Ishikawa (cell line): ENCODE measurements at regions not wholly inside any gene's neighbourhood (a gene's known extent, or its start where the extent isn't known, plus 50 kb on each side); places are given as distances from the start of the nearest gene placed in this dataset.

ENCODE experiments used
- CEBPB ChIP-seq: IDR thresholded peaks from 2 replicates; pipeline ENCODE4 v1.6.1; 2012
- CREB1 ChIP-seq: IDR thresholded peaks from 2 replicates; pipeline ENCODE4 v1.6.1; 2012; ENCODE audit warnings: low read depth
- EGR1 ChIP-seq: IDR thresholded peaks from 2 replicates; pipeline ENCODE4 v1.6.1; 2012
- EP300 ChIP-seq: IDR thresholded peaks from 2 replicates; pipeline ENCODE4 v1.6.1; 2012; ENCODE audit warnings: borderline replicate concordance
- FOXM1 ChIP-seq: IDR thresholded peaks from 2 replicates; pipeline ENCODE4 v1.6.1; 2012; ENCODE audit warnings: low read depth, borderline replicate concordance
- NFIC ChIP-seq: IDR thresholded peaks from 2 replicates; pipeline ENCODE4 v1.6.1; 2012
- RAD21 ChIP-seq: IDR thresholded peaks from 2 replicates; pipeline ENCODE4 v1.6.1; 2012; ENCODE audit warnings: low read depth
- TAF1 ChIP-seq: IDR thresholded peaks from 2 replicates; pipeline ENCODE4 v1.6.1; 2012; ENCODE audit warnings: low read depth, mild to moderate bottlenecking
- TCF12 ChIP-seq: IDR thresholded peaks from 2 replicates; pipeline ENCODE4 v1.6.1; 2012; ENCODE audit warnings: low read depth
- TEAD4 ChIP-seq: IDR thresholded peaks from 2 replicates; pipeline ENCODE4 v1.6.1; 2012
- YY1 ChIP-seq: IDR thresholded peaks from 2 replicates; pipeline ENCODE4 v1.6.1; 2012; ENCODE audit warnings: low read depth
- ZBTB7A ChIP-seq: IDR thresholded peaks from 2 replicates; pipeline ENCODE4 v1.6.1; 2012; ENCODE audit warnings: low read depth
- TF ChIP-seq, protein P1 (sequence below): IDR thresholded peaks from 2 replicates; pipeline ENCODE4 v1.6.1; 2012; ENCODE audit warnings: low read depth, mild to moderate bottlenecking
- TF ChIP-seq, protein P2 (sequence below): IDR thresholded peaks from 2 replicates; pipeline ENCODE4 v1.6.1; 2012
- TF ChIP-seq, protein P3 (sequence below): IDR thresholded peaks from 2 replicates; pipeline ENCODE4 v1.6.1; 2012

DNA sequence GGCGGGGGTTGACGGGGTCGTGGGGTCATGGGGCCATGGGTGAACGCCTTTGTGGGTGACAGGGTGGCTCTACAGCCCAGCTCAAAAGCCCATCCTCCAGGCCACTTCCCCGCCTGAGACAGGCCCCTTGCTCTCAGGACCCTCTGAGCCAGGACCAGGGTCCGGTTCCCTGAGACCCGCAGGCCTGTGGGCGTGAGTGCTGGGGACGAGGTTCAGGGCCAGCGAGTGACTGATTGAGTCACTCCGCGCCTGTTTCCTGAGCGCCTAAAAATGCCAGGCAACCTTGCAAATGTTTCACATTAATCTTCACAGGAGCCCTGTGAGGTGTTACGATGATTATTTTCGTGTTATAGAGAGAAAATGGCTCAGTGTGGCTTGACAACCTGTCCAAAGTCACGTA lies 97.8 kb downstream of the ZNF674 start:
- TF ChIP-seq CREB1 (no peak), RAD21 (no peak), NFIC (no peak), TEAD4 (no peak), FOXM1 (no peak)

DNA sequence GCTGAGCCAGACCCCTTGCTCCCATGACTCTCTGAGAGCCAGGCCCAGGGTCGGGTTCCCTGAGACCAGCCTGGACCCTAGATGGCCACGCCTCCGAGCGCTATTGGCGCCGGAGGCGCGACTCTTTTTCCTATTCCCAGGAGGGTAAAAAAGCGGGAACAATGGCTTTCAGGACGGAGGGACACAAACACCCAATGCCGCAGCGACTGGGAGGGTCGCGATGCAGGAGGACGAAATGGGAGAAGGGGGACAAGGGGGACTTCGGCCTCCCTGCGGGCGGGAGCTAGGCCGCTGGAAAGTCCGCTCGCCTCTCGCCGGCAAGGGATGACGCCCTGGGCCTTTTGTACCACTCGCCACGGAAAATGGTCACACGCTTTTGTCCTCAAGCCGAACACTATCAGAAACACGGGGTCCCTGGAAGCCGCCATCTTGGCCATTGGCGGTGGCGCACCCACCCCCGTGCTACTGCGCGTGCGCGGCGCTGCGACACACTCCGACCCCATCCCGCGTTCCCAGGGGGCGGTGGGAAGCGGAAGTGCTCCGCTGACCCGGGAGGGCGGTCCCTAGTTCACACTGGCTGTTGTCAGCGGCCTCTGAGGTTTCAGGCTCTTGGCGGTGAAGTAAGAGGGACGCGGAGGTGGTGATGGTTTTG lies 98.4 kb downstream of the ZNF674 start:
- TF ChIP-seq, protein P1, sequence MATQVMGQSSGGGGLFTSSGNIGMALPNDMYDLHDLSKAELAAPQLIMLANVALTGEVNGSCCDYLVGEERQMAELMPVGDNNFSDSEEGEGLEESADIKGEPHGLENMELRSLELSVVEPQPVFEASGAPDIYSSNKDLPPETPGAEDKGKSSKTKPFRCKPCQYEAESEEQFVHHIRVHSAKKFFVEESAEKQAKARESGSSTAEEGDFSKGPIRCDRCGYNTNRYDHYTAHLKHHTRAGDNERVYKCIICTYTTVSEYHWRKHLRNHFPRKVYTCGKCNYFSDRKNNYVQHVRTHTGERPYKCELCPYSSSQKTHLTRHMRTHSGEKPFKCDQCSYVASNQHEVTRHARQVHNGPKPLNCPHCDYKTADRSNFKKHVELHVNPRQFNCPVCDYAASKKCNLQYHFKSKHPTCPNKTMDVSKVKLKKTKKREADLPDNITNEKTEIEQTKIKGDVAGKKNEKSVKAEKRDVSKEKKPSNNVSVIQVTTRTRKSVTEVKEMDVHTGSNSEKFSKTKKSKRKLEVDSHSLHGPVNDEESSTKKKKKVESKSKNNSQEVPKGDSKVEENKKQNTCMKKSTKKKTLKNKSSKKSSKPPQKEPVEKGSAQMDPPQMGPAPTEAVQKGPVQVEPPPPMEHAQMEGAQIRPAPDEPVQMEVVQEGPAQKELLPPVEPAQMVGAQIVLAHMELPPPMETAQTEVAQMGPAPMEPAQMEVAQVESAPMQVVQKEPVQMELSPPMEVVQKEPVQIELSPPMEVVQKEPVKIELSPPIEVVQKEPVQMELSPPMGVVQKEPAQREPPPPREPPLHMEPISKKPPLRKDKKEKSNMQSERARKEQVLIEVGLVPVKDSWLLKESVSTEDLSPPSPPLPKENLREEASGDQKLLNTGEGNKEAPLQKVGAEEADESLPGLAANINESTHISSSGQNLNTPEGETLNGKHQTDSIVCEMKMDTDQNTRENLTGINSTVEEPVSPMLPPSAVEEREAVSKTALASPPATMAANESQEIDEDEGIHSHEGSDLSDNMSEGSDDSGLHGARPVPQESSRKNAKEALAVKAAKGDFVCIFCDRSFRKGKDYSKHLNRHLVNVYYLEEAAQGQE: no peak
- TF ChIP-seq YY1: peak; percentile 93
- no peak for TF ChIP-seq CEBPB
- no peak for TF ChIP-seq FOXM1
- no peak for TF ChIP-seq NFIC
- TF ChIP-seq, protein P2, sequence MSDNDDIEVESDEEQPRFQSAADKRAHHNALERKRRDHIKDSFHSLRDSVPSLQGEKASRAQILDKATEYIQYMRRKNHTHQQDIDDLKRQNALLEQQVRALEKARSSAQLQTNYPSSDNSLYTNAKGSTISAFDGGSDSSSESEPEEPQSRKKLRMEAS: peak; percentile 57
- no peak for TF ChIP-seq CREB1
- no peak for TF ChIP-seq EP300
- no peak for TF ChIP-seq EGR1
- TF ChIP-seq ZBTB7A: no peak
- TF ChIP-seq TCF12: no peak
- no peak for TF ChIP-seq RAD21
- peak; percentile 94 for TF ChIP-seq TAF1

DNA sequence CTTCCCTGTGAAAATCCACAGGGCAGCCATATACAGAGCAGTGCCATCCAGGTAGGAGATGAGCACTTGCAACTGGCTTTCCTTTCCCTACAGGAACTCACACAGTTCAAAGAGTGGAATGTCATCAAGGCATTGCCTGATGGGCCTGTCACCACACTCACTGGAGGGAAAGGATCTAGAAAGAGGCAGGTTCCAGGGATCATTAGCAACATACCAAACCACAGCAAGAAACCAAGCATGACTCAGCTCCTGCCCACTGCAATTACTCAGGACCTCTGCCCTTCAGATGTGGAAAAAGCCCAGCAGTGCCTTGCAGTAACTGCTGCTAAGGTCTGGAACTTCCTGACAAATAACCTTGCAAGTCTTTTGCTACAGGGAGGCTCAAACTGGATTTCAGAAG lies 101.2 kb downstream of the ZNF674 start:
- TF ChIP-seq NFIC (no peak), TAF1 (no peak), CREB1 (no peak)

DNA sequence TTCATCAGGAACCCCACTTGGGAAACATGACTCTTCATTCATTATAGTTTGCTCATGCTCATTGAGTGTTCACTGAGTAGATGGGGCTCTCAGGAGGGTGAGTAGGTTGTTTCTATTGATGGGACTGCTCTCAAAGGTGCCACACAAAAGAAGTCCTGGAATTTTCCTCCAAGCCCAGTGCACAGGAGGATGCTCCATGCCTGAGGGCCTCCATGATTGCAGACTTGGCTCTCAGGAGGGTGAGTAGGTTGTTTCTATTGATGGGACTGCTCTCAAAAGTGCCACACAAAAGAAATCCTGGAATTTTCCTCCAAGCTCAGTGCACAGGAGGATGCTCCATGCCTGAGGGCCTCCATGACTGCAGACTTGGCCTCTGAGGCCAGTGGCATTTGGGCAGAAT lies 108.5 kb downstream of the ZNF674 start:
- TF ChIP-seq EGR1 (no peak), CREB1 (no peak), TCF12 (no peak), FOXM1 (no peak), CEBPB (no peak), RAD21 (no peak), YY1 (no peak), EP300 (no peak), TEAD4 (no peak), ZBTB7A (no peak), NFIC (no peak)
- TF ChIP-seq, protein P3, sequence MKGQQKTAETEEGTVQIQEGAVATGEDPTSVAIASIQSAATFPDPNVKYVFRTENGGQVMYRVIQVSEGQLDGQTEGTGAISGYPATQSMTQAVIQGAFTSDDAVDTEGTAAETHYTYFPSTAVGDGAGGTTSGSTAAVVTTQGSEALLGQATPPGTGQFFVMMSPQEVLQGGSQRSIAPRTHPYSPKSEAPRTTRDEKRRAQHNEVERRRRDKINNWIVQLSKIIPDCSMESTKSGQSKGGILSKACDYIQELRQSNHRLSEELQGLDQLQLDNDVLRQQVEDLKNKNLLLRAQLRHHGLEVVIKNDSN: no peak
- TF ChIP-seq, protein P2: no peak
- TF ChIP-seq, protein P1: no peak

DNA sequence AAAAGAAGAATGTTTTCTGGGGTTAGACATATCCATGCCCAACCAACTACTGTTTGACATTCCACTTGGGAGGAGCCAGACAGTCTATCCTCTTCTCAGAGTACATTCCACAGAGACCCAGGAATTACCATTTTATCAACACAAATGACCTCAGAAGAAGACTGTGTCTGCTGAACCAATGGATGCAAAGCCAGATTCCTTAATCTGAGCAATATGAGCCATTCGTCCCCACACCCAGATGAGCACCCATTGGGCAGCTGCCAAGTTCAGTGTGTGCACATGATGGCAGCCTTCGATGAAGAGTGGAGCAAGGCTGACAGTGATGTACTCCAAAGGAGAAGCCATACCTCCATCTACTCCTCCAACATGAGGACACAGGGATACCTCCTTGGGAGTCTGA lies 111.3 kb downstream of the ZNF674 start:
- TF ChIP-seq CEBPB (no peak), TAF1 (no peak), YY1 (no peak), TEAD4 (no peak), ZBTB7A (no peak), FOXM1 (no peak), EP300 (no peak), TCF12 (no peak), EGR1 (no peak), NFIC (no peak), CREB1 (no peak), RAD21 (no peak)
- TF ChIP-seq, protein P1: no peak
- TF ChIP-seq, protein P3: no peak
- TF ChIP-seq, protein P2: no peak
